HCT116 (cell line): ENCODE measurements at regions not wholly inside any gene's neighbourhood (a gene's known extent, or its start where the extent isn't known, plus 50 kb on each side); places are given as distances from the start of the nearest gene placed in this dataset.

ENCODE experiments used
- ATAC-seq: fragments of 200-7000 bp; cut with Tn5 transposase; 2 replicates; pipeline ENCODE4 v1.9.1; 2020; ENCODE audit warnings: mild to moderate bottlenecking, moderate library complexity
- BruUV-seq: library from RNA; stranded (reverse); fragments of 400-500 nt; replicated peaks from 2 replicates; lab custom pipeline; 2021; lab: Mats Ljungman, UMichigan
- CTCF ChIA-PET: fragments of 300-600 bp; sonication (Branson Sonifier 250); formaldehyde crosslinking; loops from one replicate; lab custom pipeline; 2021; ENCODE audit warnings: antibody characterized with exemption; lab: Charles Lee
- POLR2A ChIA-PET: fragments of 300-600, 350-600 bp; sonication (Branson Sonifier 250); formaldehyde crosslinking; loops from one replicate; lab custom pipeline; 2021; ENCODE audit warnings: antibody characterized with exemption; lab: Charles Lee
- RAD21 ChIA-PET, 2 experiments: fragments of 300-600 bp; sonication (Branson Sonifier 250); formaldehyde crosslinking; loops; one replicate each; lab custom pipeline; 2023; ENCODE audit warnings: low total read pairs in 2 of 2; ENCODE audit not compliant: uncharacterized antibody in 2 of 2, unreplicated experiment in 2 of 2, low non-redundant PET in 1 of 2; lab: Charles Lee
- DNase-seq: peaks from one replicate; pipeline ENCODE4 v3.0.0-alpha.2; 2010; ENCODE audit warnings: low read depth, low spot score
- H2AFZ ChIP-seq: fragments of 200-600 bp; shearing (Covaris generic), sonication (generic); 2 replicates; pipeline ENCODE4 v1.6.1; 2017; ENCODE audit warnings: low read depth, mixed run types, mixed read lengths, antibody characterized with exemption, low read length; ENCODE audit not compliant: poor library complexity, severe bottlenecking
- H3K27ac ChIP-seq: 2 replicates; pipeline ENCODE4 v1.5.1; 2012; ENCODE audit warnings: low read depth, low read length
- H3K27me3 ChIP-seq: fragments of 200-600 bp; sonication (generic); 2 replicates; pipeline ENCODE4 v1.6.1; 2016; ENCODE audit warnings: mixed run types, low read length, mixed read lengths; ENCODE audit not compliant: insufficient read depth
- H3K36me3 ChIP-seq, 2 experiments: fragments of 200-500 bp in 1 of 2; fragments of 200-600 bp in 1 of 2; sonication (Bioruptor generic) in 1 of 2; sonication (generic) in 1 of 2; 2 replicates each; pipeline versions ENCODE4 v1.5.1 to v1.6.1; 2014 to 2016; ENCODE audit warnings: low read length in 2 of 2, inconsistent platforms in 1 of 2, mixed read lengths in 1 of 2, mixed run types in 1 of 2; ENCODE audit not compliant: insufficient read depth in 2 of 2, control insufficient read depth in 1 of 2
- H3K4me1 ChIP-seq, 2 experiments: fragments of 200-600 bp in 1 of 2; sonication (generic) in 1 of 2; 2 replicates each; pipeline versions ENCODE4 v1.5.1 to v1.6.1; 2012 to 2017; ENCODE audit warnings: low read length in 2 of 2, inconsistent platforms in 1 of 2, mild to moderate bottlenecking in 1 of 2, mixed read lengths in 1 of 2, mixed run types in 1 of 2, moderate library complexity in 1 of 2; ENCODE audit not compliant: insufficient read depth in 2 of 2, control insufficient read depth in 1 of 2
- H3K4me2 ChIP-seq: fragments of 200-600 bp; sonication (generic); 2 replicates; pipeline ENCODE4 v1.6.1; 2017; ENCODE audit warnings: mixed run types, low read length, mixed read lengths
- H3K4me3 ChIP-seq, 2 experiments: fragments of 200-600 bp in 1 of 2; sonication (generic) in 1 of 2; replicated peaks in 1 of 2; 2 replicates each; pipeline ENCODE4 v1.5.1; 2011 to 2016; ENCODE audit warnings: low read length in 2 of 2, control low read depth in 1 of 2, low read depth in 1 of 2, mild to moderate bottlenecking in 1 of 2, mixed read lengths in 1 of 2, mixed run types in 1 of 2
- H3K79me2 ChIP-seq: fragments of 200-600 bp; sonication (generic); 2 replicates; pipeline ENCODE4 v1.6.1; 2017; ENCODE audit warnings: mild to moderate bottlenecking, mixed run types, low read length, moderate library complexity, mixed read lengths; ENCODE audit not compliant: insufficient read depth
- H3K9ac ChIP-seq: fragments of 200-600 bp; sonication (generic); 2 replicates; pipeline ENCODE4 v1.6.1; 2016; ENCODE audit warnings: low read length, mixed read lengths
- H3K9me2 ChIP-seq: fragments of 200-600 bp; sonication (generic), shearing (Covaris generic); 2 replicates; pipeline ENCODE4 v1.6.1; 2017; ENCODE audit warnings: mixed run types, mild to moderate bottlenecking, moderate library complexity; ENCODE audit not compliant: insufficient read depth
- H3K9me3 ChIP-seq, 2 experiments: fragments of 200-500 bp in 1 of 2; fragments of 200-600 bp in 1 of 2; sonication (Bioruptor generic) in 1 of 2; sonication (generic) in 1 of 2; 2 replicates each; pipeline ENCODE4 v1.6.1; 2014 to 2017; ENCODE audit warnings: low read length in 2 of 2, mixed read lengths in 2 of 2, inconsistent platforms in 1 of 2, low read depth in 1 of 2, mild to moderate bottlenecking in 1 of 2, mixed run types in 1 of 2, moderate library complexity in 1 of 2; ENCODE audit not compliant: control insufficient read depth in 1 of 2, insufficient read depth in 1 of 2
- H4K20me1 ChIP-seq: fragments of 200-600 bp; sonication (generic), shearing (Covaris generic); 2 replicates; pipeline ENCODE4 v1.6.1; 2017; ENCODE audit warnings: mixed run types, mild to moderate bottlenecking, moderate library complexity; ENCODE audit not compliant: insufficient read depth
- CEBPB ChIP-seq: IDR thresholded peaks from 2 replicates; pipeline ENCODE4 v1.6.1; 2012; ENCODE audit warnings: low read depth
- ELF1 ChIP-seq: IDR thresholded peaks from 2 replicates; pipeline ENCODE4 v1.6.1; 2012; ENCODE audit warnings: low read depth, borderline replicate concordance
- EZH2 ChIP-seq: fragments of 200-600 bp; sonication (generic); IDR thresholded peaks from 2 replicates; pipeline ENCODE4 v1.6.1; 2017; ENCODE audit warnings: antibody characterized with exemption, mixed run types
- JUND ChIP-seq: IDR thresholded peaks from 2 replicates; pipeline ENCODE4 v1.6.1; 2012
- POLR2A ChIP-seq: IDR thresholded peaks from 2 replicates; pipeline ENCODE4 v1.7.0; 2011; ENCODE audit warnings: borderline replicate concordance; ENCODE audit not compliant: insufficient read depth, insufficient read length; ENCODE audit errors: extremely low read depth
- POLR2AphosphoS5 ChIP-seq: IDR thresholded peaks from 2 replicates; pipeline ENCODE4 v1.6.1; 2011; ENCODE audit warnings: mild to moderate bottlenecking, low read depth, low read length, moderate library complexity
- RAD21 ChIP-seq: IDR thresholded peaks from 2 replicates; pipeline ENCODE4 v1.6.1; 2012; ENCODE audit warnings: low read depth, mild to moderate bottlenecking
- SIN3A ChIP-seq: IDR thresholded peaks from 2 replicates; pipeline ENCODE4 v1.6.1; 2012; ENCODE audit warnings: low read depth
- SP1 ChIP-seq: IDR thresholded peaks from 2 replicates; pipeline ENCODE4 v1.6.1; 2012; ENCODE audit warnings: low read depth
- YY1 ChIP-seq: IDR thresholded peaks from 2 replicates; pipeline ENCODE4 v1.6.1; 2011; ENCODE audit warnings: low read length, low read depth, moderate library complexity, mild to moderate bottlenecking; ENCODE audit not compliant: insufficient replicate concordance; ENCODE audit errors: extremely low read depth
- intact Hi-C: fragments of 100-400 bp; cut with micrococcal nuclease; formaldehyde crosslinking; loops from 2 replicates; pipeline ENCODE4 v1.10.0; 2022
- TF ChIP-seq, protein P1 (sequence below): IDR thresholded peaks from 2 replicates; pipeline ENCODE4 v1.6.1; 2012
- TF ChIP-seq, protein P2 (sequence below): IDR thresholded peaks from 2 replicates; pipeline ENCODE4 v1.6.1; 2011; ENCODE audit warnings: mild to moderate bottlenecking, low read length, moderate library complexity; ENCODE audit not compliant: insufficient replicate concordance; ENCODE audit errors: extremely low read depth
- TF ChIP-seq, protein P3 (sequence below): IDR thresholded peaks from 2 replicates; pipeline ENCODE4 v1.6.1; 2012
- TF ChIP-seq, protein P4 (sequence below): IDR thresholded peaks from 2 replicates; pipeline ENCODE4 v1.6.1; 2012; ENCODE audit warnings: low read depth

DNA sequence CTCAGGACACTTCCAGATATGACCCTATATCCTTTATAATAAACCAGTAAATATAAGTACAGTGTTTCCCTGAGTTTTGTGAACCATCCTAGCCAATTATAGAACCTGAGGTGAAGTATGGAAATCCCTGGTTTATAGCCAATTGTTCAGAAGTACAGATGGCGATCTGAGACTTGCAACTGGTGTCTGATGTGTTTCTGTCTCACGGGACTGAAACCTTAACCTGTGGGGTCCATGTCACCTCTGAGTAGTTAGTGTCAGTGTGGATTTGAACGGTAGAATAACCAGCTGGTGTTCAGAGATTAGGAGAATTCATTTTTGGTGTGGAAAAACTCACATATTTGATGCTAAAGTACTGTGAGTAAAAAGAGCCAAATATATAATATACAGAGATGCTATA lies 606.6 kb downstream of the MAFB start:
- Histone ChIP-seq H3K27me3 (no peaks in the 10 kb centered on the region), H3K9me3 (peaks cover 0 to 4% of the 10 kb centered on the region in 2 experiments; a peak in 2 of 4 replicates), H2AFZ (no peak overlapping the region), H3K27ac (no peak overlapping the region), H3K9me2 (no peaks in the 10 kb centered on the region), H3K36me3 (no peaks in the 10 kb centered on the region), H3K9ac (no peak overlapping the region), H3K4me2 (no peak overlapping the region), H3K79me2 (no peaks in the 10 kb centered on the region), H4K20me1 (no peaks in the 10 kb centered on the region), H3K4me3 (no peak overlapping the region), H3K4me1 (no peaks in the 10 kb centered on the region)
- ChIA-PET POLR2A (no interaction called here), CTCF (no interaction called here), RAD21 (no interaction called here)
- no peak for ATAC-seq
- DNase-seq = no peak
- TF ChIP-seq YY1 (no peak), POLR2AphosphoS5 (no peak), CEBPB (no peak), POLR2A (no peak), SP1 (no peak), SIN3A (no peak)
- TF ChIP-seq, protein P1, sequence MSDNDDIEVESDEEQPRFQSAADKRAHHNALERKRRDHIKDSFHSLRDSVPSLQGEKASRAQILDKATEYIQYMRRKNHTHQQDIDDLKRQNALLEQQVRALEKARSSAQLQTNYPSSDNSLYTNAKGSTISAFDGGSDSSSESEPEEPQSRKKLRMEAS = no peak
- intact Hi-C loops = no loop called here
- no TSS peak for BruUV-seq

DNA sequence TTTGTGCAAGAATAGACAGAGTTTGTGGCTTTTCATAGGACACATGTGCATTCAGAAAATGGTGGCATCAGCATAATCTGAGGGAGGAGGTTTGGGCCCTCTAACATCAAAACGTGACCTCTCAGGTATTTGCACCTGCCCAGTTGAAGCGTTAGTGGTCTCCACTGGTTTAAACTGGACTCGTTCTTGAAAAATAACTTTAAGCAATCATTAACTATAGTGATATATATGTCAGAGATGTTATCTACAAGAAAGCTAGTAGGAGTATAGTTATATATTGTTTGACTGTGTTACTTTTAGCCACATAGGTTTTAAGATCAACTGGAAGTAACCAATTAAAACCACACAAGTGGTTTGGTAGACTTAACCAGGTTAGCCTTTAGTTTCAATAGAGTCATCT lies 607.4 kb downstream of the MAFB start:
- Histone ChIP-seq H3K27me3 (no peaks in the 10 kb centered on the region), H3K9ac (no peak overlapping the region), H3K4me2 (no peak overlapping the region), H3K4me1 (no peaks in the 10 kb centered on the region), H3K36me3 (no peaks in the 10 kb centered on the region), H3K27ac (no peak overlapping the region), H3K4me3 (no peak overlapping the region), H3K9me3 (peaks cover 0 to 4% of the 10 kb centered on the region in 2 experiments; a peak in 2 of 4 replicates), H3K79me2 (no peaks in the 10 kb centered on the region), H2AFZ (no peak overlapping the region), H4K20me1 (no peaks in the 10 kb centered on the region), H3K9me2 (no peaks in the 10 kb centered on the region)
- POLR2A ChIA-PET = no interaction called here
- BruUV-seq = no TSS peak
- CTCF ChIA-PET = no interaction called here
- DNase-seq (no peak), ATAC-seq (no peak)
- RAD21 ChIA-PET = no interaction called here
- TF ChIP-seq JUND = no peak
- no peak for TF ChIP-seq EZH2
- TF ChIP-seq, protein P2, sequence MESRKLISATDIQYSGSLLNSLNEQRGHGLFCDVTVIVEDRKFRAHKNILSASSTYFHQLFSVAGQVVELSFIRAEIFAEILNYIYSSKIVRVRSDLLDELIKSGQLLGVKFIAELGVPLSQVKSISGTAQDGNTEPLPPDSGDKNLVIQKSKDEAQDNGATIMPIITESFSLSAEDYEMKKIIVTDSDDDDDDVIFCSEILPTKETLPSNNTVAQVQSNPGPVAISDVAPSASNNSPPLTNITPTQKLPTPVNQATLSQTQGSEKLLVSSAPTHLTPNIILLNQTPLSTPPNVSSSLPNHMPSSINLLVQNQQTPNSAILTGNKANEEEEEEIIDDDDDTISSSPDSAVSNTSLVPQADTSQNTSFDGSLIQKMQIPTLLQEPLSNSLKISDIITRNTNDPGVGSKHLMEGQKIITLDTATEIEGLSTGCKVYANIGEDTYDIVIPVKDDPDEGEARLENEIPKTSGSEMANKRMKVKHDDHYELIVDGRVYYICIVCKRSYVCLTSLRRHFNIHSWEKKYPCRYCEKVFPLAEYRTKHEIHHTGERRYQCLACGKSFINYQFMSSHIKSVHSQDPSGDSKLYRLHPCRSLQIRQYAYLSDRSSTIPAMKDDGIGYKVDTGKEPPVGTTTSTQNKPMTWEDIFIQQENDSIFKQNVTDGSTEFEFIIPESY = no peak
- TF ChIP-seq, protein P3, sequence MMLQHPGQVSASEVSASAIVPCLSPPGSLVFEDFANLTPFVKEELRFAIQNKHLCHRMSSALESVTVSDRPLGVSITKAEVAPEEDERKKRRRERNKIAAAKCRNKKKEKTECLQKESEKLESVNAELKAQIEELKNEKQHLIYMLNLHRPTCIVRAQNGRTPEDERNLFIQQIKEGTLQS = no peak
- no peak for TF ChIP-seq POLR2A
- TF ChIP-seq, protein P4, sequence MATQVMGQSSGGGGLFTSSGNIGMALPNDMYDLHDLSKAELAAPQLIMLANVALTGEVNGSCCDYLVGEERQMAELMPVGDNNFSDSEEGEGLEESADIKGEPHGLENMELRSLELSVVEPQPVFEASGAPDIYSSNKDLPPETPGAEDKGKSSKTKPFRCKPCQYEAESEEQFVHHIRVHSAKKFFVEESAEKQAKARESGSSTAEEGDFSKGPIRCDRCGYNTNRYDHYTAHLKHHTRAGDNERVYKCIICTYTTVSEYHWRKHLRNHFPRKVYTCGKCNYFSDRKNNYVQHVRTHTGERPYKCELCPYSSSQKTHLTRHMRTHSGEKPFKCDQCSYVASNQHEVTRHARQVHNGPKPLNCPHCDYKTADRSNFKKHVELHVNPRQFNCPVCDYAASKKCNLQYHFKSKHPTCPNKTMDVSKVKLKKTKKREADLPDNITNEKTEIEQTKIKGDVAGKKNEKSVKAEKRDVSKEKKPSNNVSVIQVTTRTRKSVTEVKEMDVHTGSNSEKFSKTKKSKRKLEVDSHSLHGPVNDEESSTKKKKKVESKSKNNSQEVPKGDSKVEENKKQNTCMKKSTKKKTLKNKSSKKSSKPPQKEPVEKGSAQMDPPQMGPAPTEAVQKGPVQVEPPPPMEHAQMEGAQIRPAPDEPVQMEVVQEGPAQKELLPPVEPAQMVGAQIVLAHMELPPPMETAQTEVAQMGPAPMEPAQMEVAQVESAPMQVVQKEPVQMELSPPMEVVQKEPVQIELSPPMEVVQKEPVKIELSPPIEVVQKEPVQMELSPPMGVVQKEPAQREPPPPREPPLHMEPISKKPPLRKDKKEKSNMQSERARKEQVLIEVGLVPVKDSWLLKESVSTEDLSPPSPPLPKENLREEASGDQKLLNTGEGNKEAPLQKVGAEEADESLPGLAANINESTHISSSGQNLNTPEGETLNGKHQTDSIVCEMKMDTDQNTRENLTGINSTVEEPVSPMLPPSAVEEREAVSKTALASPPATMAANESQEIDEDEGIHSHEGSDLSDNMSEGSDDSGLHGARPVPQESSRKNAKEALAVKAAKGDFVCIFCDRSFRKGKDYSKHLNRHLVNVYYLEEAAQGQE = no peak
- TF ChIP-seq SP1 = no peak
- no peak for TF ChIP-seq RAD21
- no peak for TF ChIP-seq YY1
- no peak for TF ChIP-seq ELF1
- TF ChIP-seq SIN3A = no peak
- intact Hi-C loops = no loop called here
